OCI-LY7 (cell line): ENCODE measurements at regions not wholly inside any gene's neighbourhood (a gene's known extent, or its start where the extent isn't known, plus 50 kb on each side); places are given as distances from the start of the nearest gene placed in this dataset.

Source experiments
- BruUV-seq: library from RNA; stranded (reverse); fragments of 400-500 nt; replicated peaks from 2 replicates; lab custom pipeline; 2021; lab: Mats Ljungman, UMichigan
- CTCF ChIA-PET: fragments of 300-600 bp; sonication (Branson Sonifier 250); formaldehyde crosslinking; loops from one replicate; lab custom pipeline; 2022; ENCODE audit warnings: antibody characterized with exemption; ENCODE audit not compliant: unreplicated experiment; lab: Charles Lee
- POLR2A ChIA-PET: fragments of 300-600 bp; sonication (Branson Sonifier 250); formaldehyde crosslinking; loops from one replicate; lab custom pipeline; 2022; ENCODE audit warnings: antibody characterized with exemption; lab: Charles Lee
- DNase-seq: peaks from one replicate; pipeline ENCODE4 v3.0.0-alpha.2; 2015; ENCODE audit warnings: low spot score
- H2AFZ ChIP-seq: fragments of 200-600 bp; sonication (generic), shearing (Covaris generic); 2 replicates; pipeline ENCODE4 v1.6.1; 2014; ENCODE audit warnings: mild to moderate bottlenecking, antibody characterized with exemption, low read length, moderate library complexity
- H3K27ac ChIP-seq: fragments of 200-600 bp; sonication (generic); 2 replicates; pipeline ENCODE4 v1.5.1; 2014; ENCODE audit warnings: mixed run types, low read depth, mild to moderate bottlenecking, moderate library complexity, low read length, inconsistent platforms; ENCODE audit not compliant: poor library complexity, severe bottlenecking
- H3K36me3 ChIP-seq: fragments of 200-600 bp; sonication (generic); 2 replicates; pipeline ENCODE4 v1.6.1; 2014; ENCODE audit warnings: mild to moderate bottlenecking, antibody characterized with exemption, low read length, moderate library complexity, mixed read lengths; ENCODE audit not compliant: insufficient read depth
- H3K4me1 ChIP-seq: fragments of 200-600 bp; sonication (generic); 2 replicates; pipeline ENCODE4 v1.5.1; 2014; ENCODE audit warnings: mild to moderate bottlenecking, low read length; ENCODE audit not compliant: insufficient read depth, poor library complexity, severe bottlenecking
- H3K4me2 ChIP-seq: fragments of 200-600 bp; sonication (generic); 2 replicates; pipeline ENCODE4 v1.6.1; 2014; ENCODE audit warnings: mild to moderate bottlenecking, low read length
- H3K4me3 ChIP-seq: fragments of 200-600 bp; sonication (generic); 2 replicates; pipeline ENCODE4 v1.5.1; 2014; ENCODE audit warnings: mild to moderate bottlenecking, low read depth, low read length; ENCODE audit not compliant: poor library complexity, severe bottlenecking
- H3K79me2 ChIP-seq: fragments of 200-600 bp; sonication (generic); 2 replicates; pipeline ENCODE4 v1.6.1; 2016; ENCODE audit warnings: low read depth, mild to moderate bottlenecking, low read length, moderate library complexity, mixed read lengths; ENCODE audit not compliant: insufficient read depth
- H3K9me2 ChIP-seq: fragments of 200-600 bp; sonication (generic); 2 replicates; pipeline ENCODE4 v1.6.1; 2016; ENCODE audit warnings: mild to moderate bottlenecking, low read length, mixed read lengths; ENCODE audit not compliant: insufficient read depth
- H3K9me3 ChIP-seq: fragments of 200-600 bp; sonication (generic); 2 replicates; pipeline ENCODE4 v1.6.1; 2014; ENCODE audit warnings: mild to moderate bottlenecking, mixed run types, low read length, mixed read lengths
- H4K20me1 ChIP-seq: fragments of 200-600 bp; sonication (generic); 2 replicates; pipeline ENCODE4 v1.6.1; 2014; ENCODE audit warnings: mild to moderate bottlenecking, antibody characterized with exemption, low read length, moderate library complexity, mixed read lengths; ENCODE audit not compliant: insufficient read depth
- CTCF ChIP-seq: fragments of 200-600 bp; sonication (generic); conservative IDR thresholded peaks from 2 replicates; pipeline ENCODE4 v1.5.1; 2014; ENCODE audit warnings: mild to moderate bottlenecking, antibody characterized with exemption, low read length, moderate library complexity, mixed read lengths
- EZH2phosphoT487 ChIP-seq: fragments of 200-600 bp; sonication (generic); IDR thresholded peaks from 2 replicates; pipeline ENCODE4 v1.6.1; 2018; ENCODE audit warnings: low read depth, borderline replicate concordance, mild to moderate bottlenecking, mixed run types, antibody characterized with exemption, low read length, moderate library complexity, mixed read lengths
- intact Hi-C: fragments of 100-400 bp; cut with micrococcal nuclease; formaldehyde crosslinking; loops from one replicate; pipeline ENCODE4 v1.10.0; 2022; ENCODE audit not compliant: unreplicated experiment

DNA sequence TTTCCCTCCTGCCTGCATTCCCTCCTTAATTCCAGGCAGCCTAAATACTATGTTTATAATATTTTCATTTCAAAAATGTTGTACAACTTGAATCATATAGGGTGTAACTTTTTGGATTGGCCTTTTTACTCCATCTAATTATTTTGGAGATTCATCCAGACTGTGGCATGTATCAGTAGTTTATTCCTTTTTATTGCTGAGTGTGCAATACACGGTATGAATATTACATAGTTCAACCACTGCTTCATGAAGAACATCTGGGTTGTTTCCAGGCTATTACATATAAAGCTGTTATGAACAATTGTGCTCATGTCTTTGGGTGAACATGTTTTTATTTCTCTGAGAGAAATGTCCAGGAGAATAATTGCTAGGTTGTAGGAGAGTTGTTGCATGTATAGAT, 253.5 kb upstream of the SLC35B3 start:
- POLR2A ChIA-PET: no interaction called here
- no peaks in the 10 kb centered on the region for H3K4me1 ChIP-seq
- TF ChIP-seq CTCF: no peak
- no peak for TF ChIP-seq EZH2phosphoT487
- H2AFZ ChIP-seq: no peak overlapping the region
- H3K4me3 ChIP-seq: no peak overlapping the region
- no peaks in the 10 kb centered on the region for H3K36me3 ChIP-seq
- H3K4me2 ChIP-seq: no peak overlapping the region
- H3K79me2 ChIP-seq: no peaks in the 10 kb centered on the region
- CTCF ChIA-PET: no interaction called here
- H3K9me3 ChIP-seq: no peaks in the 10 kb centered on the region
- BruUV-seq: no TSS peak
- no peak overlapping the region for H3K27ac ChIP-seq
- no peaks in the 10 kb centered on the region for H4K20me1 ChIP-seq
- H3K9me2 ChIP-seq: no peaks in the 10 kb centered on the region
- intact Hi-C loops: no loop called here
- DNase-seq: no peak

- Histone ChIP-seq H3K9me2 (no peaks in the 10 kb centered on the region), H3K79me2 (no peaks in the 10 kb centered on the region), H3K4me3 (no peak overlapping the region), H3K27ac (no peak overlapping the region), H3K4me1 (no peaks in the 10 kb centered on the region), H3K36me3 (no peaks in the 10 kb centered on the region), H3K4me2 (no peak overlapping the region), H4K20me1 (no peaks in the 10 kb centered on the region), H3K9me3 (no peaks in the 10 kb centered on the region), H2AFZ (no peak overlapping the region)
- BruUV-seq: no TSS peak
- DNase-seq: no peak
- POLR2A ChIA-PET: no interaction called here
- no peak for TF ChIP-seq CTCF
- intact Hi-C loops: no loop called here
- CTCF ChIA-PET: no interaction called here
Observed at GRCh38 chr6:8686077-8686476, 250.7 kb upstream of the SLC35B3 start.

- Histone ChIP-seq H3K4me1 (no peaks in the 10 kb centered on the region), H3K36me3 (no peaks in the 10 kb centered on the region), H3K9me2 (no peaks in the 10 kb centered on the region), H2AFZ (no peak overlapping the region), H3K4me3 (no peak overlapping the region), H3K79me2 (no peaks in the 10 kb centered on the region), H4K20me1 (no peaks in the 10 kb centered on the region), H3K27ac (no peak overlapping the region), H3K9me3 (no peaks in the 10 kb centered on the region), H3K4me2 (no peak overlapping the region)
- TF ChIP-seq EZH2phosphoT487 (no peak), CTCF (no peak)
- no TSS peak for BruUV-seq
- intact Hi-C loops: no loop called here
- DNase-seq: no peak
- CTCF ChIA-PET: no interaction called here
- POLR2A ChIA-PET: no interaction called here
Observed at GRCh38 chr6:8683204-8683603, 247.9 kb upstream of the SLC35B3 start.
